ENCODE measurements at regions not wholly inside any gene's neighbourhood (a gene's known extent, or its start where the extent isn't known, plus 50 kb on each side); places are given as distances from the start of the nearest gene placed in this dataset.

DNA sequence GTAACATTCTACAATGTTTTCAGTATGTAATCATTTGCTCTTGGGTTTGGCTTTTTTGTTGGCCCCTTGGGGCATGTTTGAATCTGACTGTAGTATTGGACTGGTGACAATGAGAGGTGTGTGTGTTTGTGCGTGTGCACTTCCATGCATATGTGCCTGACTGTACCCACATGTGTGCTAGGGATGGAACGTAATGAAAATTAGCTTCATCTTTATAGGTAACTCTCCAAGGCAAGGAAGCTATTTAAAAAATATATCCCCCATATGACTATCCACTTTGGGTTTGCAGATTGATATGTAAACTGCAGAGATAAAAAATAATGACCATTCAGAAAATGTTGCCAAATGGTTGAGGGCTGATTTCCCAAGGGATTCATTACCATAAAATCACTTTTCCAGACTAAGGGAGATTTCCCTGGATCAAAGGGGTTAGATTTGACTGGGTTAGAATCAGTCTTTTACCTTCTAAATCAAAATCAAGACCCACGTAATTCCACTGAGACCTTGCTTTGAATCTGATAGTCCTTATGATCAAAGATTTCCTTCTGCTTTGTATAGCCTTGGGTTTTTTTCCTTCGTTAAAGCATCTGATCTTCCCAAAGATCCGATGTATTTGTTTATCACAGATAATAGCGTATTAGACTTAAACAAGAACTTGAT, 189.7 kb downstream of the CENPF start:
- TF ChIP-seq EZH2 (IDR thresholded peaks at IDR 0.05; ENCODE audit: low read length, missing control alignments) (no peak), CTCF (conservative IDR thresholded peaks at IDR 0.05 in 1 of 2, IDR thresholded peaks at IDR 0.05 in 1 of 2; ENCODE audit: low read depth in 1 of 2, low read length in 2 of 2) (no peak)
